ENCODE measurements at regions not wholly inside any gene's neighbourhood (a gene's known extent, or its start where the extent isn't known, plus 50 kb on each side); places are given as distances from the start of the nearest gene placed in this dataset.

GRCh38 chr1:24989082-24989481, 59.0 kb upstream of the RUNX3 start:
- no peak overlapping the region for H3K9ac ChIP-seq (ENCODE audit: low read depth, low read length)
- H3K4me3 ChIP-seq (ENCODE audit: low read depth, low read length) = no peak overlapping the region
- no peaks in the 10 kb centered on the region for H3K9me3 ChIP-seq (ENCODE audit: control insufficient read depth, insufficient read depth, low read length)
- no peak overlapping the region for H3K27ac ChIP-seq (ENCODE audit: low read depth, low read length)
- no peaks in the 10 kb centered on the region for H3K27me3 ChIP-seq (ENCODE audit: control insufficient read depth, insufficient read depth, low read length)
- no peaks in the 10 kb centered on the region for H3K36me3 ChIP-seq (ENCODE audit: control insufficient read depth, insufficient read depth, low read length)
- no peaks in the 10 kb centered on the region; the same call in 1 of the 2 replicates for H3K4me1 ChIP-seq (ENCODE audit: control insufficient read depth, insufficient read depth, low read length)

GRCh38 chr1:24988558-24988912, 58.5 kb upstream of the RUNX3 start:
- Histone ChIP-seq H3K4me1 (ENCODE audit: control insufficient read depth, insufficient read depth, low read length) (no peaks in the 10 kb centered on the region; the same call in 1 of the 2 replicates), H3K27me3 (ENCODE audit: control insufficient read depth, insufficient read depth, low read length) (no peaks in the 10 kb centered on the region)

GRCh38 chr1:24987875-24988557, 57.9 kb upstream of the RUNX3 start:
- H3K36me3 ChIP-seq (ENCODE audit: control insufficient read depth, insufficient read depth, low read length) = no peaks in the 10 kb centered on the region
- H3K4me3 ChIP-seq (ENCODE audit: low read depth, low read length) = no peak overlapping the region
- no peaks in the 10 kb centered on the region for H3K9me3 ChIP-seq (ENCODE audit: control insufficient read depth, insufficient read depth, low read length)
- H3K27me3 ChIP-seq (ENCODE audit: control insufficient read depth, insufficient read depth, low read length) = no peaks in the 10 kb centered on the region
- no peaks in the 10 kb centered on the region; the same call in 1 of the 2 replicates for H3K4me1 ChIP-seq (ENCODE audit: control insufficient read depth, insufficient read depth, low read length)
- H3K9ac ChIP-seq (ENCODE audit: low read depth, low read length) = no peak overlapping the region
- H3K27ac ChIP-seq (ENCODE audit: low read depth, low read length) = no peak overlapping the region

More at GRCh38 chr1:24988558-24988912, 58.5 kb upstream of the RUNX3 start:
- Histone ChIP-seq H3K36me3 (ENCODE audit: control insufficient read depth, insufficient read depth, low read length) (no peaks in the 10 kb centered on the region), H3K4me3 (ENCODE audit: low read depth, low read length) (no peak overlapping the region), H3K27ac (ENCODE audit: low read depth, low read length) (no peak overlapping the region), H3K9me3 (ENCODE audit: control insufficient read depth, insufficient read depth, low read length) (no peaks in the 10 kb centered on the region), H3K9ac (ENCODE audit: low read depth, low read length) (no peak overlapping the region)

GRCh38 chr1:24987424-24987823, 57.3 kb upstream of the RUNX3 start:
- no peaks in the 10 kb centered on the region for H3K36me3 ChIP-seq (ENCODE audit: control insufficient read depth, insufficient read depth, low read length)
- H3K4me1 ChIP-seq (ENCODE audit: control insufficient read depth, insufficient read depth, low read length) = no peaks in the 10 kb centered on the region; the same call in 1 of the 2 replicates
- no peak overlapping the region for H3K27ac ChIP-seq (ENCODE audit: low read depth, low read length)
- no peak overlapping the region for H3K4me3 ChIP-seq (ENCODE audit: low read depth, low read length)
- no peak overlapping the region for H3K9ac ChIP-seq (ENCODE audit: low read depth, low read length)
- no peaks in the 10 kb centered on the region for H3K27me3 ChIP-seq (ENCODE audit: control insufficient read depth, insufficient read depth, low read length)
- H3K9me3 ChIP-seq (ENCODE audit: control insufficient read depth, insufficient read depth, low read length) = no peaks in the 10 kb centered on the region

GRCh38 chr1:24986372-24986965, 56.4 kb upstream of the RUNX3 start:
- Histone ChIP-seq H3K9me3 (ENCODE audit: control insufficient read depth, insufficient read depth, low read length) (no peaks in the 10 kb centered on the region), H3K9ac (ENCODE audit: low read depth, low read length) (no peak overlapping the region), H3K4me3 (ENCODE audit: low read depth, low read length) (no peak overlapping the region), H3K36me3 (ENCODE audit: control insufficient read depth, insufficient read depth, low read length) (no peaks in the 10 kb centered on the region), H3K27ac (ENCODE audit: low read depth, low read length) (no peak overlapping the region), H3K4me1 (ENCODE audit: control insufficient read depth, insufficient read depth, low read length) (no peaks in the 10 kb centered on the region), H3K27me3 (ENCODE audit: control insufficient read depth, insufficient read depth, low read length) (no peaks in the 10 kb centered on the region)

GRCh38 chr1:24985737-24986136, 55.7 kb upstream of the RUNX3 start:
- H3K27me3 ChIP-seq (ENCODE audit: control insufficient read depth, insufficient read depth, low read length) = no peaks in the 10 kb centered on the region
- H3K9ac ChIP-seq (ENCODE audit: low read depth, low read length) = no peak overlapping the region
- no peaks in the 10 kb centered on the region for H3K9me3 ChIP-seq (ENCODE audit: control insufficient read depth, insufficient read depth, low read length)
- H3K36me3 ChIP-seq (ENCODE audit: control insufficient read depth, insufficient read depth, low read length) = no peaks in the 10 kb centered on the region
- no peak overlapping the region for H3K27ac ChIP-seq (ENCODE audit: low read depth, low read length)
- no peaks in the 10 kb centered on the region for H3K4me1 ChIP-seq (ENCODE audit: control insufficient read depth, insufficient read depth, low read length)
- H3K4me3 ChIP-seq (ENCODE audit: low read depth, low read length) = no peak overlapping the region

- H3K9me3 ChIP-seq (ENCODE audit: control insufficient read depth, insufficient read depth, low read length) = no peaks in the 10 kb centered on the region
- no peaks in the 10 kb centered on the region for H3K36me3 ChIP-seq (ENCODE audit: control insufficient read depth, insufficient read depth, low read length)
- H3K27ac ChIP-seq (ENCODE audit: low read depth, low read length) = no peak overlapping the region
- H3K4me3 ChIP-seq (ENCODE audit: low read depth, low read length) = no peak overlapping the region
- no peaks in the 10 kb centered on the region for H3K27me3 ChIP-seq (ENCODE audit: control insufficient read depth, insufficient read depth, low read length)
- no peaks in the 10 kb centered on the region for H3K4me1 ChIP-seq (ENCODE audit: control insufficient read depth, insufficient read depth, low read length)
- H3K9ac ChIP-seq (ENCODE audit: low read depth, low read length) = no peak overlapping the region
Observed at GRCh38 chr1:24984800-24985522, 54.9 kb upstream of the RUNX3 start.

GRCh38 chr1:24984300-24984699, 54.2 kb upstream of the RUNX3 start:
- no peaks in the 10 kb centered on the region for H3K27me3 ChIP-seq (ENCODE audit: control insufficient read depth, insufficient read depth, low read length)
- no peaks in the 10 kb centered on the region for H3K4me1 ChIP-seq (ENCODE audit: control insufficient read depth, insufficient read depth, low read length)
- no peaks in the 10 kb centered on the region for H3K9me3 ChIP-seq (ENCODE audit: control insufficient read depth, insufficient read depth, low read length)
- no peak overlapping the region for H3K27ac ChIP-seq (ENCODE audit: low read depth, low read length)
- H3K4me3 ChIP-seq (ENCODE audit: low read depth, low read length) = no peak overlapping the region
- H3K9ac ChIP-seq (ENCODE audit: low read depth, low read length) = no peak overlapping the region
- H3K36me3 ChIP-seq (ENCODE audit: control insufficient read depth, insufficient read depth, low read length) = no peaks in the 10 kb centered on the region

GRCh38 chr1:24983006-24983680, 53.1 kb upstream of the RUNX3 start:
- H3K27ac ChIP-seq (ENCODE audit: low read depth, low read length) = no peak overlapping the region
- H3K27me3 ChIP-seq (ENCODE audit: control insufficient read depth, insufficient read depth, low read length) = no peaks in the 10 kb centered on the region
- H3K4me3 ChIP-seq (ENCODE audit: low read depth, low read length) = no peak overlapping the region
- H3K9me3 ChIP-seq (ENCODE audit: control insufficient read depth, insufficient read depth, low read length) = no peaks in the 10 kb centered on the region
- no peaks in the 10 kb centered on the region for H3K36me3 ChIP-seq (ENCODE audit: control insufficient read depth, insufficient read depth, low read length)
- no peaks in the 10 kb centered on the region for H3K4me1 ChIP-seq (ENCODE audit: control insufficient read depth, insufficient read depth, low read length)
- no peak overlapping the region for H3K9ac ChIP-seq (ENCODE audit: low read depth, low read length)

GRCh38 chr1:24981631-24982005, 51.5 kb upstream of the RUNX3 start:
- Histone ChIP-seq H3K36me3 (ENCODE audit: control insufficient read depth, insufficient read depth, low read length) (no peaks in the 10 kb centered on the region), H3K9ac (ENCODE audit: low read depth, low read length) (no peak overlapping the region), H3K4me1 (ENCODE audit: control insufficient read depth, insufficient read depth, low read length) (no peaks in the 10 kb centered on the region), H3K4me3 (ENCODE audit: low read depth, low read length) (no peak overlapping the region), H3K27me3 (ENCODE audit: control insufficient read depth, insufficient read depth, low read length) (no peaks in the 10 kb centered on the region), H3K9me3 (ENCODE audit: control insufficient read depth, insufficient read depth, low read length) (no peaks in the 10 kb centered on the region), H3K27ac (ENCODE audit: low read depth, low read length) (no peak overlapping the region)
